Neural cell (in vitro differentiated cells): ENCODE measurements at regions not wholly inside any gene's neighbourhood (a gene's known extent, or its start where the extent isn't known, plus 50 kb on each side); places are given as distances from the start of the nearest gene placed in this dataset.

Source experiments
- H2AFZ ChIP-seq: fragments of 200-600, 300-800 bp; sonication (generic), shearing (Covaris generic); 2 replicates; pipeline ENCODE4 v1.6.0; 2014; ENCODE audit warnings: low read depth, mild to moderate bottlenecking, antibody characterized with exemption, low read length, moderate library complexity
- H3F3A ChIP-seq: fragments of 200-600 bp; shearing (Covaris generic); 2 replicates; pipeline ENCODE4 v1.6.1; 2016; ENCODE audit warnings: mild to moderate bottlenecking, moderate library complexity, mixed read lengths, antibody characterized with exemption, low read length; ENCODE audit not compliant: insufficient read depth, poor library complexity, severe bottlenecking
- H3K27ac ChIP-seq: fragments of 200-600, 300-800 bp; sonication (generic), shearing (Covaris generic); 2 replicates; pipeline ENCODE4 v1.5.1; 2014; ENCODE audit warnings: mild to moderate bottlenecking, low read length, moderate library complexity
- H3K27me3 ChIP-seq: fragments of 300-800, 200-600 bp; sonication (generic), shearing (Covaris generic); 2 replicates; pipeline ENCODE4 v1.6.0; 2014; ENCODE audit warnings: mild to moderate bottlenecking, low read depth, low read length, moderate library complexity; ENCODE audit not compliant: insufficient read depth
- H3K36me3 ChIP-seq: fragments of 300-800, 200-600 bp; sonication (generic), shearing (Covaris generic); 2 replicates; pipeline ENCODE4 v1.5.1; 2014; ENCODE audit warnings: mild to moderate bottlenecking, antibody characterized with exemption, low read length, moderate library complexity; ENCODE audit not compliant: insufficient read depth
- H3K4me2 ChIP-seq: fragments of 300-800, 200-600 bp; sonication (generic), shearing (Covaris generic); 2 replicates; pipeline ENCODE4 v1.6.0; 2014; ENCODE audit warnings: mild to moderate bottlenecking, low read length
- H3K4me3 ChIP-seq: fragments of 300-800, 200-600 bp; sonication (generic), shearing (Covaris generic); 2 replicates; pipeline ENCODE4 v1.5.1; 2014; ENCODE audit warnings: mild to moderate bottlenecking, low read length, moderate library complexity
- H3K79me2 ChIP-seq: fragments of 200-600 bp; shearing (Covaris generic); replicated peaks from 2 replicates; pipeline ENCODE4 v1.6.0; 2014; ENCODE audit warnings: mild to moderate bottlenecking, low read length, moderate library complexity; ENCODE audit not compliant: insufficient read depth
- H3K9ac ChIP-seq: fragments of 300-800, 200-600 bp; sonication (generic), shearing (Covaris generic); 2 replicates; pipeline ENCODE4 v1.6.1; 2016; ENCODE audit warnings: mild to moderate bottlenecking, low read length, mixed read lengths
- H3K9me2 ChIP-seq: fragments of 200-600 bp; shearing (Covaris generic); 2 replicates; pipeline ENCODE4 v1.6.1; 2016; ENCODE audit warnings: mild to moderate bottlenecking, low read length, mixed read lengths; ENCODE audit not compliant: insufficient read depth
- H3K9me3 ChIP-seq: fragments of 200-600, 300-800 bp; sonication (generic), shearing (Covaris generic); 2 replicates; pipeline ENCODE4 v1.6.1; 2016; ENCODE audit warnings: mild to moderate bottlenecking, mixed run types, low read length, moderate library complexity, mixed read lengths
- H4K20me1 ChIP-seq: fragments of 200-600 bp; shearing (Covaris generic); 2 replicates; pipeline ENCODE4 v1.6.1; 2016; ENCODE audit warnings: mild to moderate bottlenecking, mixed run types; ENCODE audit not compliant: insufficient read depth
- CTCF ChIP-seq: fragments of 450-650 bp; IDR thresholded peaks from 2 replicates; pipeline ENCODE4 v1.5.1; 2014; ENCODE audit warnings: antibody characterized with exemption, mild to moderate bottlenecking, moderate library complexity; ENCODE audit not compliant: poor library complexity, severe bottlenecking
- EP300 ChIP-seq: fragments of 450-650 bp; conservative IDR thresholded peaks from 2 replicates; pipeline ENCODE4 v1.6.1; 2014; ENCODE audit warnings: antibody characterized with exemption, mild to moderate bottlenecking, moderate library complexity; ENCODE audit not compliant: poor library complexity, severe bottlenecking
- EZH2 ChIP-seq: fragments of 200-600, 300-800 bp; shearing (Covaris generic), sonication (generic); IDR thresholded peaks from 2 replicates; pipeline ENCODE4 v1.6.1; 2014; ENCODE audit warnings: antibody characterized with exemption, low read length, borderline replicate concordance, mild to moderate bottlenecking; ENCODE audit not compliant: insufficient read depth, poor library complexity, severe bottlenecking
- MXI1 ChIP-seq: fragments of 450-650 bp; conservative IDR thresholded peaks from 2 replicates; pipeline ENCODE4 v1.6.1; 2014; ENCODE audit warnings: antibody characterized with exemption, mild to moderate bottlenecking; ENCODE audit not compliant: poor library complexity, severe bottlenecking
- POLR2AphosphoS5 ChIP-seq: IDR thresholded peaks from 2 replicates; pipeline ENCODE4 v1.6.1; 2012
- RAD21 ChIP-seq: fragments of 450-650 bp; conservative IDR thresholded peaks from 2 replicates; pipeline ENCODE4 v1.6.1; 2014; ENCODE audit warnings: antibody characterized with exemption, mild to moderate bottlenecking, moderate library complexity
- REST ChIP-seq: IDR thresholded peaks from 2 replicates; pipeline ENCODE4 v1.6.1; 2012; ENCODE audit warnings: borderline replicate concordance
- SMC3 ChIP-seq: fragments of 450-650 bp; conservative IDR thresholded peaks from 2 replicates; pipeline ENCODE4 v1.6.1; 2014; ENCODE audit warnings: antibody characterized with exemption, mild to moderate bottlenecking, moderate library complexity; ENCODE audit not compliant: poor library complexity
- TAF1 ChIP-seq: IDR thresholded peaks from 2 replicates; pipeline ENCODE4 v1.6.1; 2012; ENCODE audit warnings: low read depth

GRCh38 chr1:57675776-57676175 lies 251.9 kb upstream of the DAB1 start:
- Histone ChIP-seq H3K9ac (no peak overlapping the region), H2AFZ (no peak overlapping the region), H3F3A (no peaks in the 10 kb centered on the region), H3K27me3 (no peaks in the 10 kb centered on the region), H3K9me3 (no peaks in the 10 kb centered on the region), H3K9me2 (no peaks in the 10 kb centered on the region), H3K27ac (no peak overlapping the region), H3K36me3 (no peaks in the 10 kb centered on the region), H4K20me1 (no peaks in the 10 kb centered on the region), H3K79me2 (no peaks in the 10 kb centered on the region), H3K4me3 (no peak overlapping the region), H3K4me2 (no peak overlapping the region)
- TF ChIP-seq RAD21 = no peak
- TF ChIP-seq EZH2 = no peak
- no peak for TF ChIP-seq MXI1
- no peak for TF ChIP-seq SMC3
- TF ChIP-seq TAF1 = no peak
- no peak for TF ChIP-seq CTCF
- TF ChIP-seq EP300 = no peak

- Histone ChIP-seq H3K36me3 (no peaks in the 10 kb centered on the region), H3K9ac (no peak overlapping the region), H3K4me3 (no peak overlapping the region), H3K9me3 (no peaks in the 10 kb centered on the region), H3K4me2 (no peak overlapping the region), H3F3A (no peaks in the 10 kb centered on the region), H2AFZ (no peak overlapping the region), H3K27ac (no peak overlapping the region), H4K20me1 (no peaks in the 10 kb centered on the region), H3K79me2 (no peaks in the 10 kb centered on the region), H3K27me3 (no peaks in the 10 kb centered on the region), H3K9me2 (no peaks in the 10 kb centered on the region)
- TF ChIP-seq EP300 = no peak
- TF ChIP-seq CTCF = no peak
- no peak for TF ChIP-seq SMC3
- TF ChIP-seq POLR2AphosphoS5 = no peak
- TF ChIP-seq EZH2 = no peak
- no peak for TF ChIP-seq RAD21
- no peak for TF ChIP-seq MXI1
- no peak for TF ChIP-seq REST
- no peak for TF ChIP-seq TAF1
Measured at GRCh38 chr1:57674801-57675200, 250.9 kb upstream of the DAB1 start.
